CD4-positive, alpha-beta memory T cell (primary cell): ENCODE measurements at regions not wholly inside any gene's neighbourhood (a gene's known extent, or its start where the extent isn't known, plus 50 kb on each side); places are given as distances from the start of the nearest gene placed in this dataset.

Experiments
- CTCF ChIA-PET: fragments of 350-600 bp; sonication (Branson Sonifier 250); formaldehyde crosslinking; loops from one replicate; lab custom pipeline; 2021; ENCODE audit warnings: inconsistent platforms; ENCODE audit not compliant: partially characterized antibody; lab: Charles Lee
- POLR2A ChIA-PET: fragments of 350-600 bp; sonication (Branson Sonifier 250); formaldehyde crosslinking; loops from one replicate; lab custom pipeline; 2021; ENCODE audit not compliant: partially characterized antibody; lab: Charles Lee
- DNase-seq, 5 donors: peaks; one replicate each; pipeline versions ENCODE4 v3.0.0 to v3.0.0-alpha.2; 2020 to 2022; ENCODE audit warnings: mixed read lengths in 1 of 5
- H3K27ac ChIP-seq: one replicate; pipeline ENCODE4 v1.7.0; 2013; ENCODE audit warnings: low read depth, low read length
- H3K27me3 ChIP-seq: 2 replicates; pipeline ENCODE4 v1.7.0; 2013; ENCODE audit warnings: mild to moderate bottlenecking, low read length, moderate library complexity; ENCODE audit not compliant: insufficient read depth
- H3K36me3 ChIP-seq: 2 replicates; pipeline ENCODE4 v1.7.0; 2013; ENCODE audit warnings: mild to moderate bottlenecking, low read length, moderate library complexity; ENCODE audit not compliant: insufficient read depth
- H3K4me1 ChIP-seq: 2 replicates; pipeline ENCODE4 v1.7.0; 2013; ENCODE audit warnings: mild to moderate bottlenecking, low read length, moderate library complexity; ENCODE audit not compliant: insufficient read depth
- H3K4me3 ChIP-seq, 2 donors: one replicate each; pipeline ENCODE4 v1.7.0; 2013; ENCODE audit warnings: low read length in 2 of 2, mild to moderate bottlenecking in 1 of 2
- H3K9me3 ChIP-seq, 2 donors: one replicate each; pipeline ENCODE4 v1.7.0; 2013; ENCODE audit warnings: low read length in 2 of 2, control low read depth in 1 of 2; ENCODE audit not compliant: control insufficient read depth in 1 of 2
- H3K27ac Mint-ChIP-seq, 7 donors: one replicate each; pipeline ENCODE4 v1.8.0; 2020 to 2021; ENCODE audit warnings: mixed read lengths in 7 of 7, mild to moderate bottlenecking in 6 of 7, inconsistent platforms in 3 of 7, moderate library complexity in 3 of 7
- H3K27me3 Mint-ChIP-seq, 2 donors: one replicate each; pipeline ENCODE4 v1.8.0; 2020 to 2021; ENCODE audit warnings: mixed read lengths in 2 of 2
- H3K36me3 Mint-ChIP-seq, 2 donors: one replicate each; pipeline ENCODE4 v1.8.0; 2020 to 2021; ENCODE audit warnings: mixed read lengths in 2 of 2, inconsistent platforms in 1 of 2, mild to moderate bottlenecking in 1 of 2
- H3K4me1 Mint-ChIP-seq, 4 donors: one replicate each; pipeline ENCODE4 v1.8.0; 2020 to 2021; ENCODE audit warnings: mixed read lengths in 4 of 4, mild to moderate bottlenecking in 1 of 4
- H3K4me3 Mint-ChIP-seq, 8 donors: one replicate each; pipeline ENCODE4 v1.8.0; 2020 to 2021; ENCODE audit warnings: mixed read lengths in 8 of 8, mild to moderate bottlenecking in 7 of 8, moderate library complexity in 6 of 8, inconsistent platforms in 3 of 8
- H3K9me3 Mint-ChIP-seq, 8 donors: one replicate each; pipeline ENCODE4 v1.8.0; 2020 to 2021; ENCODE audit warnings: mixed read lengths in 8 of 8, mild to moderate bottlenecking in 5 of 8, inconsistent platforms in 3 of 8, moderate library complexity in 1 of 8
- intact Hi-C: fragments of 100-400 bp; cut with micrococcal nuclease; formaldehyde crosslinking; loops from one replicate; pipeline ENCODE4 v1.15.1; 2023

GRCh38 chr6:105453968-105454367, 51.1 kb upstream of the PREP start:
- peaks cover 30% of the 10 kb centered on the region for H3K4me1 ChIP-seq
- peaks cover 2 to 3% of the 10 kb centered on the region in 2 donors for H3K27me3 Mint-ChIP-seq
- H3K27me3 ChIP-seq, result no peaks in the 10 kb centered on the region
- no peak for DNase-seq
- H3K4me3 Mint-ChIP-seq, result peak overlapping the region in 7 of 8 donors; percentile 7 to 80 (median 41)
- no peak overlapping the region for H3K4me3 ChIP-seq
- H3K27ac ChIP-seq, result peak overlapping the region; percentile 11
- H3K9me3 ChIP-seq, result no peaks in the 10 kb centered on the region
- peak overlapping the region; percentile 24 to 80 (median 62) for H3K27ac Mint-ChIP-seq
- intact Hi-C loops, result no loop called here
- H3K36me3 ChIP-seq, result no peaks in the 10 kb centered on the region
- H3K9me3 Mint-ChIP-seq, result peaks cover 0 to 7% (median 0%) of the 10 kb centered on the region in 8 donors
- H3K36me3 Mint-ChIP-seq, result no peaks in the 10 kb centered on the region
- CTCF ChIA-PET, result interaction anchor here (1.0 to 1.5 kb wide), 3 partner anchors 26 to 31 kb away, joined by 3 to 6 read pairs (median 4); no protein-coding TSS in a partner anchor
- peaks cover 23 to 41% (median 33%) of the 10 kb centered on the region in 4 donors for H3K4me1 Mint-ChIP-seq
- POLR2A ChIA-PET, result interaction anchor here (1.0 to 1.2 kb wide), 3 partner anchors 9 to 29 kb away, joined by 3 to 4 read pairs (median 4); no protein-coding TSS in a partner anchor

GRCh38 chr6:105452924-105453756, 50.3 kb upstream of the PREP start:
- intact Hi-C loops, result no loop called here
- no peaks in the 10 kb centered on the region for H3K36me3 Mint-ChIP-seq
- Histone ChIP-seq H3K4me1 (peaks cover 23% of the 10 kb centered on the region), H3K27me3 (no peaks in the 10 kb centered on the region), H3K4me3 (no peak overlapping the region), H3K27ac (peak overlapping the region; percentile 15), H3K9me3 (no peaks in the 10 kb centered on the region), H3K36me3 (no peaks in the 10 kb centered on the region)
- POLR2A ChIA-PET, result interaction anchor here (1.0 to 1.2 kb wide), 3 partner anchors 10 to 30 kb away, joined by 3 to 4 read pairs (median 4); no protein-coding TSS in a partner anchor
- peaks cover 2 to 4% of the 10 kb centered on the region in 2 donors for H3K27me3 Mint-ChIP-seq
- H3K9me3 Mint-ChIP-seq, result peaks cover 0 to 7% (median 0%) of the 10 kb centered on the region in 8 donors
- H3K27ac Mint-ChIP-seq, result peak overlapping the region; percentile 24 to 82 (median 75)
- CTCF ChIA-PET, result interaction anchor here (1.0 to 1.5 kb wide), 4 partner anchors 25 to 32 kb away, joined by 3 to 6 read pairs (median 4); no protein-coding TSS in a partner anchor
- H3K4me1 Mint-ChIP-seq, result peaks cover 16 to 33% (median 27%) of the 10 kb centered on the region in 4 donors
- peak overlapping the region; percentile 5 to 80 (median 44) for H3K4me3 Mint-ChIP-seq
- peak in 4 of 5 donors; percentile 29 to 48 (median 35) for DNase-seq
